Anterior cingulate cortex (tissue), 58 donors: ENCODE measurements at regions not wholly inside any gene's neighbourhood (a gene's known extent, or its start where the extent isn't known, plus 50 kb on each side); places are given as distances from the start of the nearest gene placed in this dataset.

Experiments used
- DNase-seq, 58 donors: peaks; one replicate each; lab custom pipeline; 2025; lab: John Stamatoyannopoulos, UW

DNA sequence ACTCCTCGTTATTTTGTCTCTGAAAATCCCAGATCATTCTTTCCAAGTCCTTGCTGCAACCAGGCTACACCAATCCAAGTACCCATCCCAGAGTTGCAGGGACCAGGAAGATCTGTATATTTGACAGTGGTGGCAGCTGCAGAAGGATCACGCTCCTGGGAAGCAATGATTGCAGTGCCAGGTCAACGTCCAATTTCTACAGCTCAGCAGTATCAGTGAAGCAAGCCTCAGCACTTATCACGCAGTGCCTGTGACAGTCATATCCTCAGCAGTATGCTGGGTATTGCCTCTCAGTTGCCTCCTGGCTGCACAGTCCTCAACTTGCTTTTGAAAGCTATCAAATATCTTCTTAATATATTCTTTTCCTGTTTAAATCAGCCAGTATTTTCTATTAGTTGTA lies 66.7 kb downstream of the BARHL2 start:
- no peak for DNase-seq

GRCh38 chr1:90640325-90640724 lies 76.8 kb downstream of the BARHL2 start:
- DNase-seq = no peak

DNA sequence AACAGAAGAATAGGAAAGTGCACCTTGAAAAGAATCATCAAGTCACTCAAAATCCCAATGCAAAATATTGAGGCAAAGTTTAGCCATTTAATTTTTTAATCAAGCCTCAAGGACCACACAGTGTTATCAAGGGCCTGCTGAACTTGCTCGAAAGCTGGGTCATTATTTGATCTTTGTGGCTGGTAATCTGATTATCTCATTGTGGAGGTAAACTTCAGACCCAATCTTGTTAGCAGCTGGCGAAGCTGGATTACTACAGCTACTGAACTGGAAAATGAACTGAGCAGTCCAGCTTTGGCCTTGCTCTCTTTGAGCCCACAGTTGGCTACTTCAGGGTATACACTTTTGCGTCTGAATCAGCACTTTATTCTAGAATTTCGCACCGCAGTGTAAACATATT lies 94.4 kb downstream of the BARHL2 start:
- no peak for DNase-seq

DNA sequence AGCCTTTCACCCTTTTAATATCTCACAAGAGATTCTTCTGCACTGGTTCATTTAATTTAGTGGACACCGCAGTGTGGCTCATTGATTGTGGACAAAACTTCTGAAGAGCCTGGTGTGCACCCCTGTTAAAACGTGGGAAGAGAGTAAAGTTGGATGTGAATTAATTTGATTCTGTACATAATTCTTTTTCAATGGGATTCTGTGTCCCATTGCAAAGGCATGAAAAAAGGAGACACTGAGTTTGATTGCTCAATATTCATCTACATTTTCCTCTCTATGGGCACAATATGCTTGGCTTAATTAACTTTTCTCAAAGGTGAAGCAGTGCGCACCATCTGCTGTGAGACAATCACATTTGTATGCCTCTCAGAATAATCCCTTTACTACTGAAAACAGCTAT lies 95.1 kb downstream of the BARHL2 start:
- DNase-seq = no peak

- DNase-seq = peak in 3 of 58 donors; percentile 1 to 2 (median 2)
Measured at GRCh38 chr1:90616395-90616794, 100.7 kb downstream of the BARHL2 start.

DNA sequence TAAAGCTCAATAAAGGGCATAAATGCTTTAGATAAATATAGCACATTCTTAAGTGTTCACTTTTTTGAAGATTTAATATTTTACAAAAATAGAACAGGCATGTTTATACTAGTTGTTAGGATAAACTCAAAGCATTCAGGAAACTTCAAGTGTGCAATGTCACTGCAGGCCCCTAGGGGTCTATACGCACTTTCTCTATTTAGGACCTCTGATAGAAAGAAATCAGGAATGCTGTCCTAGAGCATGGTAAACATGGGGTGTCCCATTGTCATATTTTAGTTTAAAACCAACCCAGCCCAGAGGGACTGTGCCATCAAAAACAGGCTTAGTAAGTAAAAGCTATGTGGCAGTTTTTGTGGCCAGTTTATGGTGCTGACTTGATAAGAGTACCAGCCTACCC lies 102.2 kb downstream of the BARHL2 start:
- DNase-seq = no peak

DNA sequence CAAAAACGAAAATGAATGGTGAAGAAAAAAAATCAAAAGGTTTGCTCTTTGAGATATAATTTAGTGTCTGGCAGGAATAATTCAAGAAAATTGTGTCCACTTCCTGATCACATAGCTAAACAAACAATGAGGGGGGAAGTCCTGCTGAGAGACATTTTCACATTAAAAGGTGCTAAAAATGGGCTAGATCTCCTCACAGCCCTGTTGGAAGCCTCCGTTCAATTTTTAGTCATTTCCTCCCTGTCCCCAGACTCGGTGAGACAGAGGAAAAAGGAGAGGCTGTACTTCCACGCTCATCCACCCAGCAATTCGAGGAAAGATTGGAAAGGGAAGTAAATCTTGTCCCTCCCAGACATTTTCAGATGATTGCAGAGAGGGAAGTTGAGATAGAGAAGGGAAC lies 103.7 kb downstream of the BARHL2 start:
- DNase-seq = no peak

DNA sequence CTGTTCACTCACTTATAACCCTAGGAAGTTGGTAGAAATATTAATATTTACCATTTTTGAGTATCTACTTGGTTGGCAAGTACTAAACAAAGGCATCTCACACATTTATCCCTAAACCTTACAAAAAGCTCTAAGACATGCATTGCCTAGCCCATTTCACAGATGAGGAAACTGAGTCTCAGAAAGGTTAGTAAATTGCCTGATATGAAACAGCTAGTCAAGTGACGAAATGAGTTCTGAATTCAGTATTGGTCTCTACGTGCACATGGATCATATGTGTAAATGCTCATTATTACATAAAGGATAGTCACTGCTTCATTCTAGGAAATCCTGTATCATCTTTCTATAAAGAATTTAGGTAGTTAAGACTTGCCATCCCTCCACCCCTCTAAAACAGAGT lies 105.1 kb downstream of the BARHL2 start:
- DNase-seq = no peak

DNA sequence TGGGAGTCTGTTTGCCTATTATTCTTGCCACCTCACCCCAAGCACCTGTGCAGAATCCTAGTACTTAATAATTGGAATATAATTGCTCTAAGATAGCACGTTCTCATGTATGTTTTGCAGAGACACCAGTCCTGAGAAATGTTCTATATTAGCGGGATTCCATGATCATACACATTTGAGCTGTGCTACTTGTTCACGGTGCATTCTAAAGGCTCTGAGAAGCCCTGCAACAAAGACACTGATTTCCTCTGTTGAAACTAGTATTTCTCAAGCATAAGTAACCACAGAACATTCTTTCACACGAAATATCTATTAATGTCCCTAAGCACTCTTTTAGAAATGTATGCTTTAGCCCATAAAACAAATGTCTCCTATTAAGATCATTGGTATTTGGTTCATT lies 109.4 kb downstream of the BARHL2 start:
- no peak for DNase-seq

DNA sequence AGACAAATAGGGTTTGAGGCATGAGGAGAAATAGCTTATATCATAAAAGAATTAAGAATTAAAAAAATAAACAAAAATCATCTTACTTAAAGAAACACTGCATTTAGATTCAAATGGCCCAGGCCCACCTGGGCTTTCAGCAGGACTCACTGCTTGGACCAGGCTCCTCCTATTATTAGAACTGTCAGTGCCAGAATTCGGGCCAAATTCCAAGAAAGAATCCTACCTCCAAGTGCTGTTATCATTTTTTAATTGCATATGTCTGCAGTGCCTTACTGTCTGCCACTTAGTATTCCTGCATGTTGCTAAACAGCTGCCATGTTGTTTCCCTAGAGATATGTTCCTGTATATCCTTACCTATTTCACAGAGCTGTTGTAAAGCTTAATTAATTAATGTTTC lies 112.0 kb downstream of the BARHL2 start:
- DNase-seq = no peak

DNA sequence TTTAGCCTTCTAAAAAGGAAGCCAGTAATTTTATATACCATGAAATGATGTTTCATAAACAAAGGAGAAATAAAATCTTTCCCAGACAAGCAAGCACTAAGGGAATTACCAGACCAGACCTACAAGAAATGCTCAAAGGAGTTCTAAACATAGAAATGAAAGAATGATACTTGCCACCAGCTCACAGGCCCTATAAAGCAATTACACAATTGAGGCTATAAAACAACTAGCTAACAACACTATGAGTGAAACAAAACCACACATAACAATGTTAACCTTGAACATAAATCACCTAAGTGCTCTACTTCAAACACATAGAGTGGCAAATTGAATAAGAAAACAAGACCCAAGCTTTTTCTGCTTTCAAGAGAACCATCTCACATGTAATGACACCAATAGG lies 123.8 kb downstream of the BARHL2 start:
- no peak for DNase-seq

- no peak for DNase-seq
Measured at GRCh38 chr1:90591970-90592356, 125.1 kb downstream of the BARHL2 start.

DNA sequence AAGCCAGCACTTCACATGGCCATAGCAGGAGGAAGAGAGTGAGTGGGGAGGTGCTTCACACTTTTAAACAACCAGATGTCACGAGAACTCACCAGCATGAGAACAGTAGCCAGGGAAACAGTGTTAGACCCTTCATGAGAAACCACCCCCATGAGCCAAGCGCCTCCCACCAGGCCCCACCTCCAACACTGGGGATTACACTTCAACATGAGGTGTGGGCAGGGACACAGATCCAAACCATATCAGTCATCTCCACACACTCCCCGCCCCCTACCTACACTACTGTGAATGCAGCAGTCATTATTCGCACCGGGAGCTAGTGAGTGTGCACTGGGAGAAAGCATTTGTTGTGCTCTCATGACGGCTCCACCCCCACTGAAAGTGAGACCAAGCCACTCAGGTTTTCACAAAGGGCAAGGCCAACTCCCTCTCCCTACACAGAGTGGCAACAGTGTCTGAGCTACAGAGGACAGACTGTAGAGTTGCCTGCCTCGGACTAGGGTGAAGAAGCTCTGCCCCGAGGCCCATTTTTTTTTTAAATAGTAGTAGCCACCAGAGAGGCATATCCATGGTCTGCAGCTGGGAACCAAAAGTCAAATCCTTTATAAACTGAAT lies 125.6 kb downstream of the BARHL2 start:
- DNase-seq = no peak

DNA sequence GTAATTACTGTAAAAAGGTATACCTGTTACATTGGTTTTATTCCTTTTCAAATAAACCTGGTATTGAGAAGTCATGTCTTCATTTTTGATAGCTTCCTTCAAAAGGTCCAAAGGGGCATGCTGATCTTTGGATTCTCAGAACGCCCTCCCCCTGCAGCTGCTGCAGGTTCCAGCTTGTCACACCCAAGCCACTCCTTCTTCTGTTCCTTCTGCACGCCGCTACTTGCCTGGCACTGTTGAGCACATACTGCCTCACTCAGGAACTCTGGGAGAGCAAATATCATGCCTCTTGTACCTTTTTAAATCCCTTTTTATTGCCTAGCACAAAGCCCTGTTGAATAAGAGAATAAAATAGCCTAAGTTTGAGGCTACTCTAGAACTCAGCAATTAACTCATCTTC lies 136.9 kb downstream of the BARHL2 start:
- no peak for DNase-seq

GRCh38 chr1:90579212-90579802 lies 137.8 kb downstream of the BARHL2 start:
- peak in 1 of 58 donors; percentile 1 for DNase-seq

DNA sequence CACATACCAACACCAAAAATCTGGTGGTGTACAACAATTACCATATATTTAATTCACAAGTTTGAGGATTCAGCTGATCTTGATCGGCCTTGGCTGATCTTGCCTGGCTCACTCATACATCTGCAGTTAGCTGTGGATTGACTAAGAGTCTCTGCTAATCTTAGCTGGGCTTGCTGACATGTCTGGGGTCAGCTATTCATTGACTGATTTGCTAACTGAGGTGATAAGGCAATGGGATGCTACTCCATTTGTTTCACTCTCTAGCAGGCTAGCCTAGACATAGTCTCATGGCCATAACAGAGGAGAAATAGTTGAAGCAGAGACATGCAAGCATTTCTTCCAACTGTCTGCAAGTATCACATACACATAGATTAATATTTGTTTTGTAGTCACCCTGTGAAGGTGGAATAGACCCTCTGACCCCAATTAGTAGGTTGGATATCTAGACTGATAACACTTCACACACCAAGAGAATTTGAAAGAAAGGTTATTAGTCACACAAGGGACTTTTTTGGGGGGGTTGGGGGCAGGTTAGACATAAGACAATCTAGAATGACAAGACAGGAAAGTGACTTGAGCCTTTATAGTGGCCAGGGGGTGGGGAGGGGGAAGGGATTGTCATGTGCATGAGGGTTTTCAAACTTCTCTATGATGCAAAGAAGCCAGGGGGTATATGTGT lies 142.3 kb downstream of the BARHL2 start:
- DNase-seq = no peak

GRCh38 chr1:90573736-90574135 lies 143.4 kb downstream of the BARHL2 start:
- no peak for DNase-seq

DNA sequence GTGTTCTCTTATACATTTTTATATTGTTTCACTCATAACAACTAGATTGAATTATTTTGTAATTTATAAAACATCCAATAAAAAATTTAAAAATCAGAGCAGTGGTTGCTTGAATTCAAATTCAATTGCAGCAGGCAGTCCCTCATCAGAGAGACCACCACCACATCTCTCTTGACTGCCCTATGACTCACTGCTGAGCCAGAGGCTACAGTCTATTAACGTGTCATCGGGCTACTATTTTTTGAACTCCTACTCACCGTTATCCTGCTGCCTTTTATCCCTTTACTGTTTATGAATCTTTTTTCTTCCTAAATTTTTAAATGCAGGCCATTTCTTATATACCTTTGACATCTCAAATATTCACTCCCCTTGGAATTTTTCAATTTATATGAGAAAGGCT lies 144.7 kb downstream of the BARHL2 start:
- no peak for DNase-seq

GRCh38 chr1:90568436-90568835 lies 148.7 kb downstream of the BARHL2 start:
- DNase-seq = no peak

- no peak for DNase-seq
Measured at GRCh38 chr1:90564164-90564563, 152.9 kb downstream of the BARHL2 start.

DNA sequence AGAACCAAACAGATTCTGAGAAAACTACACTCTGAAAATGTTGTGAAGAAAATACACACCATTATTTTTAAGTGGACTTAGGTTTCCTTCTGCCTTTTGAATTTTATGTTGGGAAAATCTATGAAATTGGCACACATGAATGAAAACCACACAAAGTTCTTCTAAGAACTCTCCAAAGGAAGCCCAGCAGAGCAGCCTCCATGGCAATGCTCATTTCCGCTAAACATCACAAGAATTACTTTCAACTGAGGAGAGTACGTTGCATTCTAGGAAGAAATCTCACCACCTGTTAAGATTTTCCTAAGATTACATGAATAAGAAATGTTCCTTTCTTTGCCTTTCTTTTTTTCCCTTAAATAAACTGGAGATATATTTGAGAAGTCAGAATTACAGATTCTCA lies 154.2 kb downstream of the BARHL2 start:
- DNase-seq = no peak

DNA sequence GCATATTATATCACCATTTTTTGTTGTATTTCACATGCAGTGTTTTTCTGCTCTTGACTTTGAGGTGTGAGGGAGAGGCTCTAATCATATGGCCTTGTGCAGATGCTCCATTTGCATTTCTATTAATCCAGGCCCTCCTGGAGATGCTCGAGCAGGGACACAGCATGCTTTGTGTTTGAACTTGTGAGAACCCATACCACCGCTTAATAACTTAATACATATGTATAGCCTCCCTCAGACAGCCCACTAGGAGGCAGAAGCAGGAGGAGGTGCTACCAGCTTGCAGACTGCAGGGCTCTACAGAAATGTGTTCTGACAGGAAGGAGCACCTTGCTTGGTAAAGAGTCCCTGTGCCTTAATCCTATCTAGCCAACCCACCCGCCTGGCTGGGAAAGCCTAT lies 155.2 kb downstream of the BARHL2 start:
- DNase-seq = no peak
